Putamen (tissue), 1 donor: ENCODE measurements at regions not wholly inside any gene's neighbourhood (a gene's known extent, or its start where the extent isn't known, plus 50 kb on each side); places are given as distances from the start of the nearest gene placed in this dataset.
"Not testable (repeated sequence)": the region's sequence is repeated elsewhere in the genome, so short reads cannot be mapped to it uniquely, and the experiment has no call there.

Source experiments
- DNase-seq: peaks from one replicate; pipeline ENCODE4 v3.0.0-alpha.2; 2016; ENCODE audit warnings: low spot score

DNA sequence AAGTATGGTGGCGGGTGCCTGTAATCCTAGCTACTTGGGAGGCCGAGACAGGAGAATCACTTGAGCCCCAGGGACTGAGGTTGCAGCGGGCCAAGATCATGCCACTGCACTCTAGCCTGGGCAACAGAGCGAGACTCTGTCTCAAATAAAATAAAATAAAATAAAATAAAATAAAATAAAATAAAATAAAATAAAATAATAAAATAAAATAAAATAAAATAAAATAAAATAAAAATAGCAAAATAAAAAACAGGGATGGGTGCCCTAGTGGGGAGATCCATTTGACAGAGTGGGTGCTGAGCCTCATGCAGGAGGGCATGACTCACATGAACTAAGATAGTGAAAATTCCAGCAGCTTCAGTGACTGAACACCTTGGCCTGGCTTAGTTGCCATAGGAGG lies 460.7 kb downstream of the PLPP3 start:
- DNase-seq = not testable (repeated sequence)

DNA sequence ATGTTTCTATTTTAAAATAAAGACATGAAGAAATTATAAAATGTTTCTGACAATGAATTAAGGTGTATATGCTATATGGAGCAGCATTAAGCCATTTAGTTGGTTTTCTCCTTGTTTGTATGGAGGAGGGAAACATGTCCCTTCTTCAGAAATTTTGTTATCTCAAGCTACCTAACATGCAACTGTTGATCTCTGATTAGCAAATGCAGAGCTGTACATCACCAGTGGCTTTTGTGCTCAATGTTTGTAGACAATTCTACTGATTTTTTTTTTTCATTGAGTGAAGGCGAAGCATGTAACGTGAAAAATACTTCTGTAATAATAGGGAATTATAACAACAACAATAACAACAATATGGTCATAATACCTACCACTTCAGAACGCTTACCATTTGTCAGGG lies 463.7 kb downstream of the PLPP3 start:
- no peak for DNase-seq

DNA sequence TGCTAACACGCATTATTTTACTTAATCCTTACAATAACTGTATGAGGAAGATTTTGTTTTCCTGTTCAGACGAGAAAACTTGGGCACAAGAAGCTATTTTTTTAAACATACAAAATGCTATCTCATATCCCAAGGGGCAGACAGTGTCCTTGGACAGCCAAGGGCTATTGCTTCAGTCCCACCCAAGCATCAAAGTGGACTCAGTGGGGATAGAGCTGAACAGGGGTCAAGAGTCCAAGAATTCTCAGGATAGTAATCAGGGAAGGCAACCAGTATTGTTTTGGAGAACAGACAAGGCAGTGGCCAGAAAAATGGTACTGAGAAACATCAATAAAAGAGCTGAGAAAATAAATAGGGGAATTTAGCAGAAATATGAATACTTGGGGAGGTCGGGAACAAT lies 465.7 kb downstream of the PLPP3 start:
- DNase-seq = no peak

DNA sequence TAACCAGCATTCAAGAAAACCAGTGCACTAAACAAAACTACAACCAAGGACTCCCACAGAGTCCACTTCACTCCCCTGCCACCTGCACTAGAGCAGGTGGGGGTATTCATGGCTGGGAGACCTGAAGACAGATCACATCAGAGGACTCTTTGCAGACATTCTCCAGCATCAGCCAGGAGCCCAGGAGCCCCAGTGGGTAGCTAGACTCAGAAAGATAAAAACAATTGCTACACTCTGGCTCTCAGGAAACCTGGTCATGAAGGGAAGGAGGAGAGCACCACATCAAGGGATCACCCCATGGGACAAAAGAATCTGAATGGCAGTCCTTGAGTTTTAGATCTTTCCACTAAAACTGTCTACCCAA lies 472.1 kb downstream of the PLPP3 start:
- DNase-seq = no peak

DNA sequence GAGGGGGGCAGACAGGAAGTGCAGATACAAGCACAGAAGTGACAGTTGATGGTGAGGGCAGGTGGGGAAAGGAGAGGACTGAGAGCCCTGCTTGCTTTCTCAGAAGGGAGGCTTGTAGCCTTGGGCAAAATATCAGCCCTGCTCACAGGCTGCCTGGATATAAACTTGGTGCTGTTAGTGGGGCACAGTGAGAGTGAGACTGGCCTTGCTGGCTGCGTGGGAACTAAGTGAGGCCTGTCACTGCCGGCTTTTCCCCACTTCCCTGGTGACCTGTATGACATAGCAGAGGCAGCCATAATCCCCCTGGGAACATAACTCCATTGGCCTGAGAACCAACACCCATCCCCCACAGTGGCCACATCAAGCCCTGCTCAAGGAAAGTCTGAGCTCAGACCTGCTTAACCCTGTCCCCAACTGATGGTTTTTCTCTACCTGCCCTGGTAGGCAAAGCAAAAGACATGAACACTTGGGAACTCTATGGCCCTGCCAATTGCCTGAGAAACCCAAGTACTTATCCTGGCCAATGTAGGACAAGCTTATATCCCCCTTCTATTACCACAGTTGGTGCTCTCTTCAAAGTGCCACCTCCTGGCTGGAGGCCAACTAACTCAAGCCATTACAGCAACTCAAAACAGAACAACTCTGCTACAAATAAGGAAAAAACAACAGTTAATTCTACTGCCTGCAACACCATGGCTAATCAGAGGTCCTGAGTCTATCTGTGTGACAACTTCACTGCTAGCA lies 472.7 kb downstream of the PLPP3 start:
- no peak for DNase-seq

GRCh38 chr1:56105397-56105796 lies 474.0 kb downstream of the PLPP3 start:
- no peak for DNase-seq

- DNase-seq = no peak
Observed at GRCh38 chr1:56099766-56100265, 479.5 kb downstream of the PLPP3 start.

DNA sequence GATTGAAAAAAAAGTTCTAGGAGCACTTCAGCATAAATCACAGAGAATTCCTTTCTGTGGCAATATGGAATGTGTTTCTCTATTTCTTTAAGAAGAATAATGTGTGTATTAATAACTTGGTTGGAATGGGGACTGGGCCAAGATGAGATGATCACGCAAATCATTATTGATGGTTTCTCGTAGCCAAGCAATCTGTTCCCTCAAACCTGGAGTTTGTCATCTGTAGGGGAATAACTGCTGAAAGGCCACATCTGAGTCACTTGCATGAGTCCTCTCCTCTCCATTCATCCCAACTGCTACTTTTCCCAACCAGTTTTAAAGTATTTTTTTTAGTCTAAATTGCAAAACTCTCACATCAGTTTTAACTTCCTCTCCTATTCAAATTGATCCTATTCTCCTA lies 480.4 kb downstream of the PLPP3 start:
- DNase-seq = no peak

GRCh38 chr1:56097713-56098112 lies 481.6 kb downstream of the PLPP3 start:
- no peak for DNase-seq

DNA sequence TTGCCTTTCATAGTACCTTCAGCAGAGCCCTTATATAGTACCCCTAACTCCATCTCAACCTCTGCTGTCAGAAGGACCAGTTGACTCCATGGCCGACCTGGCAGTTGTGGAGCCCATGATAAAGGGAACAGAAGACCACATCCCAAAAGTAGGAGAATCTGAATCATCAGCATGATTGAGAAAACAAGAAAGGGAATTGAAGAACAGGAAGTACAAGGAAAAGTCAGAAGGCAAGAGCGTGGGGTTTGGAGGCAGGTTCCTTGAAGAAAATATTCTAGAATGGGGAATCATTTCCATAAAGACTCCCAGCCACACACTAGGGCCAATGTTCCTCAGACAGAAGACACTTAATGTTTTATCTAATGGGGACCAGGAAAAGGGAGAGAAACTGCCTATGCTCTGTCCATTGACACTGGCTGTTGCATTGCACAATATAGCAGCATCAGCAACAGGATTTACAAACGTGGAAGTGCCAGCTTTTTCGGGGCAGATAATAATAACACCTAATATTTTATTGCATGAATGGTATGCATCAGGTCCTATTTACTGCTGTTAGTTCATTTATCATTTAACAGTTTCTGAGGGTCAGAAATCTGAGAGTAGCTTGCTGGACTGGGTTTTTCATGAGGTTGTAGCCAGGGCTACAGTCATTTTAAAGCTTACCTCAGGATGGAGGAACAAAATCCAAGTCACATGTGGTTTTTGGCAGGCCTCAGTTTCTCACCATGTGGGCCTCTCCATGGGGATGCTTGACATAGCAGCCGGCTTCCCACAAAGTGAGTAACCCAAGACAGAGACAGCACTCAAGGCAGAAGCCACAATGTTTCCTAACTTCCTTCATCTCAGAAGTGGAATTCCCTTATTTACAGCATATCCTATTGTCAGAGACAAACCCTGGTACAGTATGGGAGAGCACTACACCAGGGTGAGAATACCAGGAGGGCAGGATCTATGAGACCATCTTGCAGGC lies 483.4 kb downstream of the PLPP3 start:
- no peak for DNase-seq

DNA sequence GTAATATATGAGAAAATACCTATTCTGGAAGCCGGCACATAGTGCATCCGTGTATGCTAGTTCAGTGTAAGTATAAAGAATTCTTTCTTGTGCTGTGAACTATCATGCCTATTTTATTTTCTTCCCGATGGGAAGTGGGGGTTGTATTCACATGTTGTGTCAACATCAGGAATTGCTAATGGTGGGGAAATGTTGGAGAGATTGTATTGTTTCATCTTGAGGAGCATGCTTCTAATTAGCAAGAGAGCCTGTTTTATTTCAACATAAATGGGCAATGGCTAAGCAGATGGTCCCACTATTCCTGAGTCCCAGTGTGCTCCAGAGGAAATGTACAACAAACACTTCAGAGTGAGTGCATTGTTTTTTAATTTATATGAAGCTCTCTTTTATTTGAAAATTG lies 485.2 kb downstream of the PLPP3 start:
- no peak for DNase-seq

GRCh38 chr1:56092684-56093570 lies 486.4 kb downstream of the PLPP3 start:
- DNase-seq = no peak

DNA sequence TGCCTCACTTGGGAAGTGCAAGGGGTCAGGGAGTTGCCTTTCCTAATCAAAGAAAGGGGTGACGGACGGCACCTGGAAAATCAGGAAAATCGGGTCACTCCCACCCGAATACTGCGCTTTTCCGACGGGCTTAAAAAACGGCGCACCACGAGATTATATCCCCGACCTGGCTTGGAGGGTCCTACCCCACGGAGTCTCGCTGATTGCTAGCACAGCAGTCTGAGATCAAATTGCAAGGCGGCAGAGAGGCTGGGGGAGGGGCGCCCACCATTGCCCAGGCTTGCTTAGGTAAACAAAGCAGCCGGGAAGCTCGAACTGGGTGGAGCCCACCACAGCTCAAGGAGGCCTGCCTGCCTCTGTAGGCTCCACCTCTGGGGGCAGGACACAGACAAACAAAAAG lies 489.5 kb downstream of the PLPP3 start:
- not testable (repeated sequence) for DNase-seq

- no peak for DNase-seq
Observed at GRCh38 chr1:56084246-56084645, 495.1 kb downstream of the PLPP3 start.

DNA sequence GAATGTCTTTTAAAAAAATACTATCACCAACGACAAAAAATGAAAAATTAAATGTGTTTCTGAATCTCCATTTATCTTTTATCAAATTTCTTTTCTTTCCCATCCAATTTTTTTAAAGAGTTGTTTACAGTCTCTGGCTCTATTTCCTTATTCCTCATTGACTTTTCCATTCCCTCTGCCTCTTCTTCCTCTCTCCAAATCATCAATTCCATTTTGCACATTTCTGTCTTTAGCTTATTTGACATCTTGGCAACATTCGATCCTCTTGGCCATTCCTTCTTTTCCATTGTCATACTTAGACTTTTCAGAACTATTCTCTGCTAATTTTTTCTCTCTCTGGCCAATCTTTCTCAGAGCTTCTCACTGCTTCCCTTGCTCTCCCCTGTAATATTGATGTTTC lies 497.6 kb downstream of the PLPP3 start:
- no peak for DNase-seq

- no peak for DNase-seq
Observed at GRCh38 chr1:56081173-56081572, 498.2 kb downstream of the PLPP3 start.

- no peak for DNase-seq
Observed at GRCh38 chr1:56080123-56080522, 499.2 kb downstream of the PLPP3 start.

DNA sequence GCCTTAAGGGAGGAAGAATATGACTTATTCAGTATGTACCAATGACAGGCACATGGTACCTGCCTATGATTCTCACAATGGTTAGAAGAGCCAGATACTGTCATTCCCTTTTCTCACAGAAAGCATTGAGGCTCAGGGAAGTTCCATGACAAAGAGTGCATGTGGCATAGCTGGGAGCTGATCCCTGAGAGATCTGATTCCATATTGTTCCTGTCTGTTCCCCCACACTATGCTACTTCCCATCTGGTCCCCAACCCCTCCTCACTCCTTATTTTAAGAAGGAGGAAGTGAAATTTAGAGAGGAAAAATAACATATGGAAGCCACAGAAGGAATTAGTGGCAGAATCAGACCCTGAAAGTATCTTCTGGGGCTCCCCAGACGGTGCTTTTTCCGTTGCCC lies 500.0 kb downstream of the PLPP3 start:
- DNase-seq = no peak

- no peak for DNase-seq
Observed at GRCh38 chr1:56077206-56077605, 502.2 kb downstream of the PLPP3 start.

DNA sequence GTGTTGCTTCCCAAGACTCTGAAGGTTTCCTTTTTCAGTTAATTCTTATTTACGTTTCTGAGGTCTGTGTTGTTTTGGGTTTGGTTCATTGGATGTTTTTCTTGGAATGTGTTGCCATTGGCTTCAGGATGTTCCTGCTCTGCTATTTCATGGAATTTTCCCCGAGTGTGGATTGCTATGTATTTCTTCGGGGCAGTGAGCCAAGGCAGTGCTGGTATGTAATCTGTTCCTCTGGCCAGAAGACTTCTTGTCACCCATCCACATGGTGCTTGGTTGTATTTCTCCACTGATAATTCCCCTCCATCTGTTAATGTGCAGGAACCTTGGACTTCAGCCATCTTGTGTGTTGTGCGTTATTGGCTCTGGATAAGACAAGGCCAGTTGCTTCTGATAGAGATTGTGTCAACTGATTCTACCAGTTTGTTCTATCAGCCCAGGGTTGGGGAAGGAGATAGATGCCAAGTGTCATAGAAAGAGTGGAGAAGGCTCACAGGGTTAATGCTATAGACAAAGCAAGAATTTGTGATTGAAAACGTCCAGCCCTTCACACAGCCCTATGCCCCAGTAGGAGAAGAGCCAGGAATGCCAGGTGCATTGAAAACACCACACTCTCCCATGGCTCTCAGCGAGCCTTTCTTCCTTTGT lies 505.2 kb downstream of the PLPP3 start:
- no peak for DNase-seq

- no peak for DNase-seq
Observed at GRCh38 chr1:56073614-56074006, 505.8 kb downstream of the PLPP3 start.

DNA sequence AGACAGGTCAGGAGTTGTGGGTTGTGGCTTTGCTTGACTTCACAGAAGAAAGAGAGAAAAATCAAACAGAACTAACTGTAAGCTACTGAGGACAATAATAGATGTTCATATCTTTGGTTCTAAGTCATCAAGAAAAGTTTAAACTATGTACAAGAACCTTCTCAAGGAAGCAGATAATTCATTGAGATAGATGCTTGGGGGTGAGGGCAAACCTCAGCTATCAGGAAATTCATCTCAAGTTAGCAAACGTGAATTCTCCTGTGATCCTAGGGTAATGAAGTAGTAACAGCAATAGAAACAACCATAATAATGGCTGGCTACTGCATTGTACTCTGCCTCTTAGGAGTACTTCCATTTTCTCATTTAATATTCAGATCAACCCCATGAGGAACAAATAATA lies 506.2 kb downstream of the PLPP3 start:
- no peak for DNase-seq
